Keratinocyte (primary cell): ENCODE measurements at regions not wholly inside any gene's neighbourhood (a gene's known extent, or its start where the extent isn't known, plus 50 kb on each side); places are given as distances from the start of the nearest gene placed in this dataset.
A peak's percentile ranks its signal among the peaks of the same experiment; 100 is the strongest.

Experiments
- DNase-seq: peaks from one replicate; pipeline ENCODE4 v3.0.0-alpha.2; 2011; ENCODE audit warnings: low read depth, missing footprints, low spot score
- FAIRE-seq: peaks from 2 replicates; lab custom pipeline; 2011; peaks lifted over from hg19 to GRCh38; lab: Jason Lieb, UNC
- H2AFZ ChIP-seq: 2 replicates; pipeline ENCODE4 v1.6.0; 2012; ENCODE audit warnings: low read length, control low read depth, inconsistent platforms; ENCODE audit not compliant: control insufficient read depth
- H3K27ac ChIP-seq: 2 replicates; pipeline ENCODE4 v1.5.1; 2011; ENCODE audit warnings: low read length; ENCODE audit not compliant: control insufficient read depth, insufficient read depth
- H3K27me3 ChIP-seq: 3 replicates; pipeline ENCODE4 v1.6.0; 2011; ENCODE audit warnings: low read length; ENCODE audit not compliant: control insufficient read depth, insufficient read depth; ENCODE audit errors: extremely low read depth
- H3K36me3 ChIP-seq, 2 experiments: 2 replicates in 1 of 2; 3 replicates in 1 of 2; pipeline ENCODE4 v1.5.1; 2011; ENCODE audit warnings: low read length in 2 of 2, mild to moderate bottlenecking in 1 of 2; ENCODE audit not compliant: control insufficient read depth in 2 of 2, insufficient read depth in 2 of 2; ENCODE audit errors: extremely low read depth in 1 of 2
- H3K4me1 ChIP-seq: 3 replicates; pipeline ENCODE4 v1.5.1; 2011; ENCODE audit warnings: low read length; ENCODE audit not compliant: control insufficient read depth, insufficient read depth; ENCODE audit errors: extremely low read depth
- H3K4me2 ChIP-seq: 3 replicates; pipeline ENCODE4 v1.6.0; 2011; ENCODE audit warnings: low read depth, low read length; ENCODE audit not compliant: control insufficient read depth, insufficient read depth; ENCODE audit errors: extremely low read depth
- H3K4me3 ChIP-seq, 3 experiments: fragments of 200-600 bp in 1 of 3; sonication (generic) in 1 of 3; 2 replicates in 2 of 3; 3 replicates in 1 of 3; pipeline ENCODE4 v1.5.1; 2011 to 2016; ENCODE audit warnings: low read length in 3 of 3, mild to moderate bottlenecking in 3 of 3, control low read depth in 2 of 3, inconsistent platforms in 1 of 3, low read depth in 1 of 3, mixed read lengths in 1 of 3, mixed run types in 1 of 3, moderate library complexity in 1 of 3; ENCODE audit not compliant: control insufficient read depth in 2 of 3, insufficient read depth in 2 of 3; ENCODE audit errors: extremely low read depth in 1 of 3
- H3K79me2 ChIP-seq: 2 replicates; pipeline ENCODE4 v1.6.0; 2012; ENCODE audit warnings: low read length; ENCODE audit not compliant: control insufficient read depth, insufficient read depth
- H3K9ac ChIP-seq: 3 replicates; pipeline ENCODE4 v1.6.0; 2011; ENCODE audit warnings: low read length; ENCODE audit not compliant: control insufficient read depth, insufficient read depth; ENCODE audit errors: extremely low read depth
- H3K9me1 ChIP-seq: 3 replicates; pipeline ENCODE4 v1.6.0; 2011; ENCODE audit warnings: low read length; ENCODE audit not compliant: control insufficient read depth, insufficient read depth; ENCODE audit errors: extremely low read depth
- H3K9me3 ChIP-seq: 2 replicates; pipeline ENCODE4 v1.5.1; 2012; ENCODE audit warnings: low read depth, low read length; ENCODE audit not compliant: control insufficient read depth
- H4K20me1 ChIP-seq: 3 replicates; pipeline ENCODE4 v1.6.0; 2011; ENCODE audit warnings: low read length; ENCODE audit not compliant: control insufficient read depth, insufficient read depth; ENCODE audit errors: extremely low read depth
- EZH2 ChIP-seq: IDR thresholded peaks from one replicate; pipeline ENCODE4 v1.6.1; 2012; ENCODE audit warnings: inconsistent platforms, mild to moderate bottlenecking, low read length, moderate library complexity
- dilution Hi-C: fragments of 300-500 bp; cut with MboI; formaldehyde crosslinking; loops from one replicate; pipeline ENCODE4 v1.7.0; 2020; ENCODE audit warnings: low sequenced_read_pairs; ENCODE audit not compliant: extremely low pct_ligation_motif_present
- TF ChIP-seq, protein P1 (sequence below), 3 experiments: IDR thresholded peaks in 1 of 3; conservative IDR thresholded peaks in 1 of 3; optimal IDR thresholded peaks in 1 of 3; 2 replicates in 2 of 3; 3 replicates in 1 of 3; pipeline versions ENCODE3 to v1.5.1; 2011; ENCODE audit warnings: low read length in 3 of 3, mild to moderate bottlenecking in 3 of 3, moderate library complexity in 2 of 3, control low read depth in 1 of 3, inconsistent platforms in 1 of 3; ENCODE audit not compliant: insufficient read depth in 2 of 3; ENCODE audit errors: extremely low read depth in 1 of 3

DNA sequence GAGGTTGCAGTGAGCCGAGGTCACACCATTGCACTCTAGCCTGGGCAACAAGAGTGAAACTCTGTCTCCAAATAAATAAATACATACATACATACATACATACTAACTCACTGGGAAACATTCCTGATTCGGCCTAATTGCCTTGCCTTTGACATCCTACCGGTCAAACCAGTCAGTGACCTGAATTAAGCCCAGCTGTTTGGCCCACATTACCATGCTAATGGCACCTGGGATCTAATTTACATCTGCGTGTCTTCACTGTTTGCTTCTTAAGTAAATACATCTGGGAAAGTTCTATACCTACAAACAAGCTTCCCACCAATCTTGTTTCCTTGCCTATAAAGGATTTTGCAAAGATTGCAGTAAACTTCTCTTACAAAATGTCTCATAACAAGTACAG, 230.2 kb upstream of the ZC3H15 start:
- DNase-seq: no peak
- no peaks in the 10 kb centered on the region for H3K4me1 ChIP-seq
- no peak for TF ChIP-seq EZH2
- TF ChIP-seq, protein P1, sequence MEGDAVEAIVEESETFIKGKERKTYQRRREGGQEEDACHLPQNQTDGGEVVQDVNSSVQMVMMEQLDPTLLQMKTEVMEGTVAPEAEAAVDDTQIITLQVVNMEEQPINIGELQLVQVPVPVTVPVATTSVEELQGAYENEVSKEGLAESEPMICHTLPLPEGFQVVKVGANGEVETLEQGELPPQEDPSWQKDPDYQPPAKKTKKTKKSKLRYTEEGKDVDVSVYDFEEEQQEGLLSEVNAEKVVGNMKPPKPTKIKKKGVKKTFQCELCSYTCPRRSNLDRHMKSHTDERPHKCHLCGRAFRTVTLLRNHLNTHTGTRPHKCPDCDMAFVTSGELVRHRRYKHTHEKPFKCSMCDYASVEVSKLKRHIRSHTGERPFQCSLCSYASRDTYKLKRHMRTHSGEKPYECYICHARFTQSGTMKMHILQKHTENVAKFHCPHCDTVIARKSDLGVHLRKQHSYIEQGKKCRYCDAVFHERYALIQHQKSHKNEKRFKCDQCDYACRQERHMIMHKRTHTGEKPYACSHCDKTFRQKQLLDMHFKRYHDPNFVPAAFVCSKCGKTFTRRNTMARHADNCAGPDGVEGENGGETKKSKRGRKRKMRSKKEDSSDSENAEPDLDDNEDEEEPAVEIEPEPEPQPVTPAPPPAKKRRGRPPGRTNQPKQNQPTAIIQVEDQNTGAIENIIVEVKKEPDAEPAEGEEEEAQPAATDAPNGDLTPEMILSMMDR (optimal IDR thresholded peaks at IDR 0.05 in 1 of 3, IDR thresholded peaks at IDR 0.05 in 1 of 3, conservative IDR thresholded peaks at IDR 0.05 in 1 of 3; ENCODE audit: extremely low read depth in 1 of 3, insufficient read depth in 2 of 3, low read length in 3 of 3): no peak
- no peaks in the 10 kb centered on the region for H3K9me1 ChIP-seq
- no peak overlapping the region for H3K4me3 ChIP-seq
- H3K27ac ChIP-seq: no peak overlapping the region
- H3K4me2 ChIP-seq: no peak overlapping the region
- no peaks in the 10 kb centered on the region for H3K27me3 ChIP-seq
- H4K20me1 ChIP-seq: no peaks in the 10 kb centered on the region
- no peak for FAIRE-seq
- H3K79me2 ChIP-seq: no peaks in the 10 kb centered on the region
- no peaks in the 10 kb centered on the region for H3K36me3 ChIP-seq
- no peaks in the 10 kb centered on the region for H3K9me3 ChIP-seq
- dilution Hi-C loops: no loop called here
- no peak overlapping the region for H2AFZ ChIP-seq
- no peak overlapping the region for H3K9ac ChIP-seq

DNA sequence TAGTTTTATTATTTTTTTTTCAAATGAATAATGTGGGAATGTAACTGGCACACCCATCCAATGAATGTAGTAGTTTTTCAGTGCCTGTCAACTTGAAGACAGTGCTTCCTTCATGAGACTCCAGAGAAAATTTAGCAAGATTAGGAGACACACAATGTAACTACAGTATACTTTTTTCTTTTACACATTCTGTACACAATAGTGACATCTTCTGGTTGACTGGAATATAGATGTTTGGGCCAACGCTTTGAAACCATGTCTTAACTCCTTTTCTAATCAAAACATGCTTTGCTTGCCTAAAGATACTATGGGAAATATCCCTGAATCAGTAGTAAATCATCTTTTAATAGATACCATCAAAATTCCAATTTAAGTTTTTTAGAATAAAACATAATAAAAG, 229.5 kb upstream of the ZC3H15 start:
- Histone ChIP-seq H3K4me2 (no peak overlapping the region), H3K36me3 (no peaks in the 10 kb centered on the region), H3K27ac (no peak overlapping the region), H2AFZ (no peak overlapping the region), H3K79me2 (no peaks in the 10 kb centered on the region), H3K9me3 (no peaks in the 10 kb centered on the region), H3K4me3 (no peak overlapping the region), H3K9ac (no peak overlapping the region), H3K9me1 (no peaks in the 10 kb centered on the region), H4K20me1 (no peaks in the 10 kb centered on the region), H3K27me3 (no peaks in the 10 kb centered on the region), H3K4me1 (no peaks in the 10 kb centered on the region)
- FAIRE-seq (peak; percentile 67), DNase-seq (no peak)
- TF ChIP-seq, protein P1 (optimal IDR thresholded peaks at IDR 0.05 in 1 of 3, IDR thresholded peaks at IDR 0.05 in 1 of 3, conservative IDR thresholded peaks at IDR 0.05 in 1 of 3; ENCODE audit: extremely low read depth in 1 of 3, insufficient read depth in 2 of 3, low read length in 3 of 3): peak in 2 of 3 experiments; percentile 35 to 43
- TF ChIP-seq EZH2: no peak
- dilution Hi-C loops: no loop called here
